ENCODE measurements at regions not wholly inside any gene's neighbourhood (a gene's known extent, or its start where the extent isn't known, plus 50 kb on each side); places are given as distances from the start of the nearest gene placed in this dataset.
"Not testable (repeated sequence)": the region's sequence is repeated elsewhere in the genome, so short reads cannot be mapped to it uniquely, and the experiment has no call there.

DNA sequence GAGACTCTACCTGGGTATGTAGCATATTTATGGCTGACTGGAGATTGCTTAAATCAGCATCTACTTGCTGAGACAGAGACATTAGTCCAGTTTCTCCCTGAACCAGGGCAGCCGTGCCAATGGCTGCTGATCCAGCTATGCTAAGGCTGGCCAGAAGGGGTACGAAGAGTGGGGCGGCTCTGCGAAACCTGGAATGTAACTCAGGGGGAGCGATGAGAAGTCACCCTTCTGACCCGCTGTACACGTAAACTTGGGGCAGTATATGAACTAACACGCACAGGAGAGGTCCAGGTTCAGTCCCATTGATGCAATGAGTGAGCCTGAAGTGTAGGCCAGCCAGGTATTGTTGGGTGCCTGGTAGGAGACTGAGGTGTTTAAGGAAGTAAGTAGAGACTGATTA is 73.7 kb downstream of the PRR15 start:
- H3K36me3 ChIP-seq (replicated peaks; ENCODE audit: insufficient read depth, low read depth): no peaks in the 10 kb centered on the region
- no peak overlapping the region for H3K27ac ChIP-seq
- H3K79me2 ChIP-seq: no peaks in the 10 kb centered on the region
- no peaks in the 10 kb centered on the region for H4K20me1 ChIP-seq (ENCODE audit: insufficient read depth, poor library complexity, severe bottlenecking)
- H3K9me2 ChIP-seq (replicated peaks; ENCODE audit: insufficient read depth): no peaks in the 10 kb centered on the region
- H3K4me2 ChIP-seq: no peak overlapping the region
- H3K4me1 ChIP-seq (ENCODE audit: insufficient read depth): no peaks in the 10 kb centered on the region
- H2AFZ ChIP-seq: no peak overlapping the region
- no peak for TF ChIP-seq EZH2phosphoT487 (IDR thresholded peaks at IDR 0.05; ENCODE audit: low read depth, severe bottlenecking, unreplicated experiment)
- no peak for TF ChIP-seq EZH2 (IDR thresholded peaks at IDR 0.05; ENCODE audit: borderline replicate concordance)
- TF ChIP-seq, protein P1, sequence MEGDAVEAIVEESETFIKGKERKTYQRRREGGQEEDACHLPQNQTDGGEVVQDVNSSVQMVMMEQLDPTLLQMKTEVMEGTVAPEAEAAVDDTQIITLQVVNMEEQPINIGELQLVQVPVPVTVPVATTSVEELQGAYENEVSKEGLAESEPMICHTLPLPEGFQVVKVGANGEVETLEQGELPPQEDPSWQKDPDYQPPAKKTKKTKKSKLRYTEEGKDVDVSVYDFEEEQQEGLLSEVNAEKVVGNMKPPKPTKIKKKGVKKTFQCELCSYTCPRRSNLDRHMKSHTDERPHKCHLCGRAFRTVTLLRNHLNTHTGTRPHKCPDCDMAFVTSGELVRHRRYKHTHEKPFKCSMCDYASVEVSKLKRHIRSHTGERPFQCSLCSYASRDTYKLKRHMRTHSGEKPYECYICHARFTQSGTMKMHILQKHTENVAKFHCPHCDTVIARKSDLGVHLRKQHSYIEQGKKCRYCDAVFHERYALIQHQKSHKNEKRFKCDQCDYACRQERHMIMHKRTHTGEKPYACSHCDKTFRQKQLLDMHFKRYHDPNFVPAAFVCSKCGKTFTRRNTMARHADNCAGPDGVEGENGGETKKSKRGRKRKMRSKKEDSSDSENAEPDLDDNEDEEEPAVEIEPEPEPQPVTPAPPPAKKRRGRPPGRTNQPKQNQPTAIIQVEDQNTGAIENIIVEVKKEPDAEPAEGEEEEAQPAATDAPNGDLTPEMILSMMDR (IDR thresholded peaks at IDR 0.05; ENCODE audit: poor library complexity): no peak
- H3K27me3 ChIP-seq: no peaks in the 10 kb centered on the region
- no peak overlapping the region for H3K4me3 ChIP-seq
- DNase-seq (ENCODE audit: low spot score): no peak
- H3K9me3 ChIP-seq (ENCODE audit: low read depth): no peaks in the 10 kb centered on the region
- over 99% methylated on average over 8 of the region's 8 CpGs for WGBS (ENCODE audit: low lambda C conversion rate, missing lambda C conversion rate)

DNA sequence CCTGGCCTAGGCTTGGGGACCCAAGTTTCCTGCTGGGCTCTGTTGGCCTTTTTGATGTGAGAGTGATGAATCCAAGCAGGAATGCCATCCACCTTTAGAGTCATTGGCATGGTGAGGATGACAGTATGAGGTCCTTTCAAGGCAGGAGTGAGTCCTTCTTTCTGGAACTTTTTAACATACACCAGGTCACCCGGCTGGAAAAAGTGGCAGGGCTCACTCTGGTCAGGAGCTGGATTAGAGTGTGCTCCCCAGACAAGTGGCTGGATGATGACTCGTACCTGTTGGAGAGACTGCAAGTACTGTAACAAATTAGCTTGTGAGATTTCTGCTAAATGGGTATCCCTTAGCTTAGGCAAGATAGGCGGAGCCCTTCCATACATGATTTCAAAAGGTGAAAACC is 75.2 kb downstream of the PRR15 start:
- H3K4me2 ChIP-seq; H3K36me3 ChIP-seq (replicated peaks; ENCODE audit: insufficient read depth, low read depth); H3K4me1 ChIP-seq (ENCODE audit: insufficient read depth); H3K27ac ChIP-seq; H3K27me3 ChIP-seq; H2AFZ ChIP-seq; H3K9me3 ChIP-seq (ENCODE audit: low read depth); H3K9me2 ChIP-seq (replicated peaks; ENCODE audit: insufficient read depth); H3K4me3 ChIP-seq; DNase-seq (ENCODE audit: low spot score); H4K20me1 ChIP-seq (ENCODE audit: insufficient read depth, poor library complexity, severe bottlenecking); H3K79me2 ChIP-seq: not testable (repeated sequence)
- WGBS (ENCODE audit: low lambda C conversion rate, missing lambda C conversion rate): 97% methylated on average over 3 of the region's 3 CpGs

DNA sequence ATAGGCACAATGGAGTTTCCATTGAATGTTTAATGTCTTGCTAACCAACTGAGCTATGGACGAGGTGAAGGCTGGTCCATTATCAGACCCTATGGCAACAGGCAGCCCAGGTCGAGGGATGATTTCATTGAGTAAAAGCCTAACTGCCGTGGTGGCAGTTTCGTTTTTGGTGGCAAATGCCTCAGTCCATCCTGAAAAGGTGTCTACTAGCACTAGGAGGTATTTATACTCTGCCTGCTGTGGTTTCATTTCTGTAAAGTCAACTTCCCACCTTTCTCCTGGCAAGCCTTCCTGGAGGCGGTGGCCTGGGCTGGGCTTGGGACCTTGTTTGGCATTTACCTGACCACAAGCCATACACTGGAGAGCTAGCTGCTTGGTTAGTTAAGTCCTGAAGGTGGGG is 75.8 kb downstream of the PRR15 start:
- Histone ChIP-seq H2AFZ (no peak overlapping the region), H3K4me1 (ENCODE audit: insufficient read depth) (no peaks in the 10 kb centered on the region)
- DNase-seq (ENCODE audit: low spot score): no peak

DNA sequence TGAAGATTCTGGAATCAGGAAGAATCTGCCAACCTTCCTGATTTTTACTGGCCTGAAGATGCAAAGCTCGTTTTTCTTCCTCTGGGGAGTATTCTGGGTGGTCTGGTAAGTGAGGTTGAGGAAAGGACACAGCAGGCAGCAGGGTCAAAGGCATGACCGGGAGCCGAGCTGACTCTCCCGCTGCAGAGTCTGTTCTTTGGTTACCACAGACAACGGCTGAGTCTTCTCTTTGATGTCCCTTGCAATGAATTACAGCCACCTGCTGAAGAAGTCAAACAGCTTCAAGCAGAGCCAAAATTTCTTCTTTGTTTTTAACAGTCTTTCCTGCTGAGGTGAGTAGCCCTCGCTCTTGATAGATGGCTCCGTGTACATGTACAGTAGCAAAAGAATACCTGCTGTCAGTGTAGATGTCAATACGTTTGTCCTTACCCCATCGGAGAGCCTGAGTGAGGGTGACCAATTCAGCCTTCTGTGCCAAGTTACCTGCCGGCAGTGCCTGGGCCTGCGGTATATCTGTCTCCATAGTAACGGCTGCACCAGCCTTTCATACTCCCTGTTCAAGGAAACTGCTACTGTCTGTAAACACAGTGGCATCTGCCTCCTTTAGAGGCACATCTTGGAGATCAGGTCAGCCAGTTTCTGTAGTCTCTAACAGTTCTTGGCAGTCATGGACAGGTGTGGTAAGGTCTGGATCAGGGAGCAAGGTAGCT is 76.4 kb downstream of the PRR15 start:
- Histone ChIP-seq H3K9me3 (ENCODE audit: low read depth) (no peaks in the 10 kb centered on the region), H3K4me2 (no peak overlapping the region), H3K27ac (no peak overlapping the region), H3K4me3 (no peak overlapping the region), H3K36me3 (replicated peaks; ENCODE audit: insufficient read depth, low read depth) (no peaks in the 10 kb centered on the region), H4K20me1 (ENCODE audit: insufficient read depth, poor library complexity, severe bottlenecking) (no peaks in the 10 kb centered on the region), H3K27me3 (no peaks in the 10 kb centered on the region), H3K79me2 (peaks cover 3% of the 10 kb centered on the region), H2AFZ (no peak overlapping the region), H3K9me2 (replicated peaks; ENCODE audit: insufficient read depth) (no peaks in the 10 kb centered on the region), H3K4me1 (ENCODE audit: insufficient read depth) (no peaks in the 10 kb centered on the region)
- WGBS (ENCODE audit: low lambda C conversion rate, missing lambda C conversion rate): 52% methylated on average over 12 of the region's 12 CpGs
- no peak for TF ChIP-seq EZH2phosphoT487 (IDR thresholded peaks at IDR 0.05; ENCODE audit: low read depth, severe bottlenecking, unreplicated experiment)
- TF ChIP-seq, protein P1 (IDR thresholded peaks at IDR 0.05; ENCODE audit: poor library complexity): no peak
- no peak for TF ChIP-seq EZH2 (IDR thresholded peaks at IDR 0.05; ENCODE audit: borderline replicate concordance)
- no peak for DNase-seq (ENCODE audit: low spot score)

More for the DNA sequence above, 75.8 kb downstream of the PRR15 start:
- no peak overlapping the region for H3K4me2 ChIP-seq
- H4K20me1 ChIP-seq (ENCODE audit: insufficient read depth, poor library complexity, severe bottlenecking): no peaks in the 10 kb centered on the region
- no peaks in the 10 kb centered on the region for H3K27me3 ChIP-seq
- H3K27ac ChIP-seq: no peak overlapping the region
- no peaks in the 10 kb centered on the region for H3K9me3 ChIP-seq (ENCODE audit: low read depth)
- H3K4me3 ChIP-seq: no peak overlapping the region
- TF ChIP-seq EZH2 (IDR thresholded peaks at IDR 0.05; ENCODE audit: borderline replicate concordance) (no peak), EZH2phosphoT487 (IDR thresholded peaks at IDR 0.05; ENCODE audit: low read depth, severe bottlenecking, unreplicated experiment) (no peak)
- TF ChIP-seq, protein P1 (IDR thresholded peaks at IDR 0.05; ENCODE audit: poor library complexity): no peak
- WGBS (ENCODE audit: low lambda C conversion rate, missing lambda C conversion rate): 92% methylated on average over 5 of the region's 5 CpGs
- no peaks in the 10 kb centered on the region for H3K9me2 ChIP-seq (replicated peaks; ENCODE audit: insufficient read depth)
- H3K79me2 ChIP-seq: no peaks in the 10 kb centered on the region
- H3K36me3 ChIP-seq (replicated peaks; ENCODE audit: insufficient read depth, low read depth): no peaks in the 10 kb centered on the region
